Upper lobe of left lung (tissue), 4 donors: ENCODE measurements at regions not wholly inside any gene's neighbourhood (a gene's known extent, or its start where the extent isn't known, plus 50 kb on each side); places are given as distances from the start of the nearest gene placed in this dataset.

Experiments used
- CTCF ChIP-seq, 6 experiments: fragments of 450-650 bp in 4 of 6; fragments of 200-600 bp in 2 of 6; sonication (generic) in 2 of 6; IDR thresholded peaks; one replicate each; pipeline ENCODE4 v1.5.1; 2016 to 2019; ENCODE audit warnings: antibody characterized with exemption in 6 of 6
- POLR2A ChIP-seq, 4 donors: fragments of 450-650 bp; IDR thresholded peaks; one replicate each; pipeline ENCODE4 v1.5.1; 2016 to 2017; ENCODE audit warnings: antibody characterized with exemption in 4 of 4, mild to moderate bottlenecking in 2 of 4
- POLR2AphosphoS5 ChIP-seq, 2 donors: sonication (generic); formaldehyde crosslinking; IDR thresholded peaks; one replicate each; pipeline ENCODE4 v1.5.1; 2017; ENCODE audit warnings: antibody characterized with exemption in 2 of 2

- TF ChIP-seq CTCF (IDR thresholded peaks at IDR 0.05) (no peak), POLR2A (IDR thresholded peaks at IDR 0.05) (no peak), POLR2AphosphoS5 (IDR thresholded peaks at IDR 0.05) (no peak)
Measured at GRCh38 chr10:60679388-60679990, 98.8 kb upstream of the CDK1 start.
